HG03064 (cell line): ENCODE measurements at regions not wholly inside any gene's neighbourhood (a gene's known extent, or its start where the extent isn't known, plus 50 kb on each side); places are given as distances from the start of the nearest gene placed in this dataset.
"Not testable (repeated sequence)": the region's sequence is repeated elsewhere in the genome, so short reads cannot be mapped to it uniquely, and the experiment has no call there.

Experiments
- ATAC-seq: cut with Tn5 transposase; IDR thresholded peaks from one replicate; pipeline ENCODE4 v1.9.1; 2021; ENCODE audit warnings: low read depth; ENCODE audit not compliant: unreplicated experiment

- ATAC-seq, result no peak
Observed at GRCh38 chr16:50451951-50452508, 83.2 kb upstream of the BRD7 start.

- no peak for ATAC-seq
Observed at GRCh38 chr16:50450957-50451356, 82.2 kb upstream of the BRD7 start.

- ATAC-seq, result no peak
Observed at GRCh38 chr16:50449800-50450199, 81.0 kb upstream of the BRD7 start.

- ATAC-seq, result no peak
Observed at GRCh38 chr16:50448981-50449380, 80.2 kb upstream of the BRD7 start.

- no peak for ATAC-seq
Observed at GRCh38 chr16:50448522-50448921, 79.7 kb upstream of the BRD7 start.

- ATAC-seq, result not testable (repeated sequence)
Observed at GRCh38 chr16:50447386-50447785, 78.6 kb upstream of the BRD7 start.

- no peak for ATAC-seq
Observed at GRCh38 chr16:50446861-50447260, 78.1 kb upstream of the BRD7 start.

GRCh38 chr16:50445621-50446555 lies 77.1 kb upstream of the BRD7 start:
- no peak for ATAC-seq

- no peak for ATAC-seq
Observed at GRCh38 chr16:50444526-50444925, 75.7 kb upstream of the BRD7 start.

- ATAC-seq, result no peak
Observed at GRCh38 chr16:50442221-50442620, 73.4 kb upstream of the BRD7 start.

- no peak for ATAC-seq
Observed at GRCh38 chr16:50441486-50442157, 72.8 kb upstream of the BRD7 start.

GRCh38 chr16:50440991-50441390 lies 72.2 kb upstream of the BRD7 start:
- ATAC-seq, result no peak

- ATAC-seq, result no peak
Observed at GRCh38 chr16:50440531-50440930, 71.7 kb upstream of the BRD7 start.

GRCh38 chr16:50437769-50438437 lies 69.1 kb upstream of the BRD7 start:
- ATAC-seq, result no peak

- ATAC-seq, result no peak
Observed at GRCh38 chr16:50436271-50436670, 67.5 kb upstream of the BRD7 start.

- no peak for ATAC-seq
Observed at GRCh38 chr16:50434872-50435478, 66.2 kb upstream of the BRD7 start.

GRCh38 chr16:50430076-50430475 lies 61.3 kb upstream of the BRD7 start:
- no peak for ATAC-seq

- no peak for ATAC-seq
Observed at GRCh38 chr16:50428742-50429141, 60.0 kb upstream of the BRD7 start.

- no peak for ATAC-seq
Observed at GRCh38 chr16:50428116-50428515, 59.3 kb upstream of the BRD7 start.

GRCh38 chr16:50427107-50427506 lies 58.3 kb upstream of the BRD7 start:
- ATAC-seq, result no peak

GRCh38 chr16:50425648-50426047 lies 56.9 kb upstream of the BRD7 start:
- no peak for ATAC-seq
